ENCODE measurements at regions not wholly inside any gene's neighbourhood (a gene's known extent, or its start where the extent isn't known, plus 50 kb on each side); places are given as distances from the start of the nearest gene placed in this dataset.

DNA sequence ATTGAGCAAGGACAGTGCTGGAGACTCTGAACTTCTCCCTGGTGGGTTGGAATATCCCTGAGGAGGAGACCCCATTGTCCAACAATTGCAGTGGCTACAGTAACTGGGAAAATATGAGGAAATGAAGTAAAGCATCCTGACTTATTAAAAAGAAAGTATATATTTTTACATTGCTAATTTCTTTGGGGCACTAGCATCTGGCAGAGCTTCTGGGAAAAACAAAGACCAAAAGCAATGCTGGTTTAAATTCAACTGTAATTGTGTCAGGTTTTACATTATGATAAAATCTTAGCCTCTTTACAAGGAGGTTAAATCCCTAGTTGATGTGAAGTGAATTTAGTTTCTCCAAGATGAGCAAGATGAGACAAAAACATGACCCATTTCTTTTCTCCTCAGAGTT lies 454.0 kb upstream of the RBMS3 start:
- no peak for TF ChIP-seq CTCF (conservative IDR thresholded peaks at IDR 0.05)
- no peak for TF ChIP-seq ZFX (IDR thresholded peaks at IDR 0.05)
